22Rv1 (cell line): ENCODE measurements at regions not wholly inside any gene's neighbourhood (a gene's known extent, or its start where the extent isn't known, plus 50 kb on each side); places are given as distances from the start of the nearest gene placed in this dataset.

ENCODE experiments used
- H3K27ac ChIP-seq: fragments of 450-650 bp; 2 replicates; pipeline ENCODE4 v1.5.1; 2017
- ZFX ChIP-seq: fragments of 450-650 bp; IDR thresholded peaks from 2 replicates; pipeline ENCODE4 v1.6.1; 2017; ENCODE audit warnings: antibody characterized with exemption, borderline replicate concordance
- TF ChIP-seq, protein P1 (sequence below): fragments of 450-650 bp; IDR thresholded peaks from 2 replicates; pipeline ENCODE4 v1.5.1; 2017; ENCODE audit warnings: mild to moderate bottlenecking

DNA sequence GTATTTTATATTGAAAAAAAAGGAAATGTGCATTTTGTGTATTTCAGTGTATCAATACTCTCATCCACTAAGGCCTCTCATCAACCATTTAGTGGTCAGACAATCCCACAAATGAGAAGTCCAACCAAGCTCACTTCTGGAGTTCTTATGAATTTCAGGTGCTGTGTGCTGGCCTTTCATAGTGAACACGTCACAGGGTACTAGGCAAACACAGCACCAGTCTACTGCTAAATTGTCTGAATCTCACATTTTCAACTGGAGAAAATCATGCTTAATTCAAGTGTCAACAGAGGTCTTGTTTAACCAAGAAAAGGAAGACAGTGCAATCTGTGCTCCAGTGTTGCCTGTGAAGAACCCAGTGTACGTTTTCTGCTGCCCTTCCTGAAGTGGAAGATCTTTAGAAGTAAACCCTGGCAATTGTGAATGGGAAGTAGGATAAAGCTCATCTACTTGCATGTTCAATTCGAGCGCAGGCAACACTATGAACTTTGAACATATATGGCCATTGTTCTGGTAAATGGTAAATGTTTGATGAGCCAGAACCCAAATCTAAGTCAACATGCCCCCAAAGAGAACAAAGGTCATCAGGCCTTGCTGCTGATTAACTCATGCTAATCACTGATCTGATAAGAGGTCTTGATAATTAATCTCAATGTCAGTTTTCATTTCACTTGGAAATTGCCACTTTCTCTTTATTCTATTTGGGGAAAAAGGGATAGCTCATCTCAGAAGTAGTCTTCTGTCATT is 439.2 kb upstream of the SOX9 start:
- no peak overlapping the region for H3K27ac ChIP-seq
- TF ChIP-seq, protein P1, sequence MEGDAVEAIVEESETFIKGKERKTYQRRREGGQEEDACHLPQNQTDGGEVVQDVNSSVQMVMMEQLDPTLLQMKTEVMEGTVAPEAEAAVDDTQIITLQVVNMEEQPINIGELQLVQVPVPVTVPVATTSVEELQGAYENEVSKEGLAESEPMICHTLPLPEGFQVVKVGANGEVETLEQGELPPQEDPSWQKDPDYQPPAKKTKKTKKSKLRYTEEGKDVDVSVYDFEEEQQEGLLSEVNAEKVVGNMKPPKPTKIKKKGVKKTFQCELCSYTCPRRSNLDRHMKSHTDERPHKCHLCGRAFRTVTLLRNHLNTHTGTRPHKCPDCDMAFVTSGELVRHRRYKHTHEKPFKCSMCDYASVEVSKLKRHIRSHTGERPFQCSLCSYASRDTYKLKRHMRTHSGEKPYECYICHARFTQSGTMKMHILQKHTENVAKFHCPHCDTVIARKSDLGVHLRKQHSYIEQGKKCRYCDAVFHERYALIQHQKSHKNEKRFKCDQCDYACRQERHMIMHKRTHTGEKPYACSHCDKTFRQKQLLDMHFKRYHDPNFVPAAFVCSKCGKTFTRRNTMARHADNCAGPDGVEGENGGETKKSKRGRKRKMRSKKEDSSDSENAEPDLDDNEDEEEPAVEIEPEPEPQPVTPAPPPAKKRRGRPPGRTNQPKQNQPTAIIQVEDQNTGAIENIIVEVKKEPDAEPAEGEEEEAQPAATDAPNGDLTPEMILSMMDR, result no peak
- no peak for TF ChIP-seq ZFX

DNA sequence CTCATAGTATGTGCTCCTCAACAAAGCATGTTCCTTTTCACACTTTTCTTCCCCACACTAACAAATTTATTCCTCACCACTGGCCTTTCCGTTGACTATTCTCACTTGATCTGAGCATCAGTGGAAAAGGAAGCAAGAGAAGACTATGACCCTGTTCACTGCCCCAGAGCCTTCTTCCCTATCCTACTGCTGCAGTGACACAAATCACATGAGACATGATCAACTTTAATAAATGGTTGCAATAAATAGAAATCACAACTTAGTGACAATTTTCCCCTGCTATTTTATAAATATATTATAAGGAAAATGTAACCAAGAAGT is 438.7 kb upstream of the SOX9 start:
- H3K27ac ChIP-seq, result no peak overlapping the region
- no peak for TF ChIP-seq ZFX

DNA sequence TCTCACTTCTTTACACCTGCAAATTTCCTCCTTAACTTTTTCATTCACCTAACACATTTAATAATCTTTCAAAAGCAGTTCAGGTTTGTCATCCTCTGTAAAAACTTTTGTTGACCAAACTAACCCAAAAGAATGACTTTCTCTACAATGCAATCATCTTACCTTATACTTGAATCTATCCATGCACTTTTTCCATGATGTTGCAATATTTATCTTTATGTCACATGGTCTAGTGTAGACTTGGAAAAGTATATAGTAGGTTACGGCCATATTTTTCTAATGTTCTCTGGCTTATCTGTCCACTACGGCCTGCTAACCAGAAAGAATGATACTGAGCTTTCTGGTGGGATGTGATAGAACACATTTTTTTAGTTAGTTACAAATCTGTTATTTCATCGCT is 431.0 kb upstream of the SOX9 start:
- TF ChIP-seq, protein P1, result no peak
- no peak for TF ChIP-seq ZFX
- H3K27ac ChIP-seq, result no peak overlapping the region

DNA sequence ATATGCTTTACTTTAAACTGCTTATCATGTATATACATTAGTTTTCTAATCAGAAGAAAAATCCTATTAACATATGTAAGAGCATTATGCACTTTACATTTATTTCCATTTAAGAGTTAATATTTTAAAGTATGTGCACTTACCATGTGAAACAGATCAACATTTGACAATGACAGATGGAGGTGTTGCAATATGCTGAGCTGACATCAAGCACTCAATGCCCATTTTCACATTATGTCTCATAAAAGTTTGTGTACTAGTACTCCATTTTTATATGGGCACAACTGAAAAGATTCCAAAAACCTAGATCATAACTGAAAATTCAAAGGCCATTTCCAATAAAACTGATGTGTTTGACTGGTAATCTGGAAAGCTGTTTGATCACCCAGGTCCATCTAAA is 420.9 kb upstream of the SOX9 start:
- no peak overlapping the region for H3K27ac ChIP-seq
- TF ChIP-seq ZFX, result no peak
- TF ChIP-seq, protein P1, result no peak

DNA sequence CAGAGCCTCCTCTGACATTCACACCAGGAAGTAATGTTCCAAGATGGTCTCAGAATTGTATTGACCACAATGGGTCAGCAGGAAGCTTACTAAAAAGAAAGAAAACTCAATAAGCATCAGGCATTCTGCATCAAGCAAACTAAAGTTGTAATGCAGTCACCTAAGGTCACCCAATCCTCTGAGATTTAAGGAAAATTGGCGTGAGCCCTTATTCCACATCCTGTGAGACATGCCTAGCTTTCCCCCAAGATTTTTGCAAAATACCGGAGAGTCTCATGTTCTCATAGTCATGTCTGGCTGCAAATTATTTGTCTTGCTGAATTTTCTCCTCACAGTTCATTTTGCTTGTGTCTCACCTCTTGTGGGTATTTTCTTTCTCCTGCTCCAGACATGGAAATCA is 417.1 kb upstream of the SOX9 start:
- TF ChIP-seq, protein P1, result no peak
- H3K27ac ChIP-seq, result no peak overlapping the region

DNA sequence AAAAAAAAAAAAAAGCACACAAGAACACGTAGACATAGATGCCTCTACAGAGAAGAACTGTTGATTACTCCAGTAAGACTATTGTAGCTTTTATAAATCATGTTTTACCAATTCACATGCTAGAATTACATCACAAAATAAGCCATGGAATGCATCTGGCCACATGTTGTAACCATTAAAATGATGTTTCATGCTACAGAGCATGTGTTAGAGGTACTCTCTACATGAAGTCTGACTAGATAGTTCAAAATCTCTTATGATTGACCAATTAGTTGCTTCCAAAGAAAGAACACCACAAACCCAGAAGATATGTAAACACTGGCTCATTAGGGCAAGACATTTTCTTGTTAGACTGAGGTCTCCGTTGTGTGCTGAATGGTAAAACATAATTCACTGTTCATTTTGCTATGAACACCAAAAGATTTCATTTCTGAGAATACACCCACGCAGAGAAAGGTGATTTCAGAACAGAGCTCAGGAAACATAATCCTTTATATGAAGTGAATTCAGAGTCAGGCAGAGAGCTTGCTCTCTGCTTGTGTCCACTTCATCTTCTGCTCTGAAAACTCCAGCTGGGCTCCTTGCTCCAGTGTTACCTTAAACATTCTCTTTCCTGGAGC is 411.4 kb upstream of the SOX9 start:
- H3K27ac ChIP-seq, result no peak overlapping the region
- TF ChIP-seq ZFX, result no peak
- TF ChIP-seq, protein P1, result no peak

DNA sequence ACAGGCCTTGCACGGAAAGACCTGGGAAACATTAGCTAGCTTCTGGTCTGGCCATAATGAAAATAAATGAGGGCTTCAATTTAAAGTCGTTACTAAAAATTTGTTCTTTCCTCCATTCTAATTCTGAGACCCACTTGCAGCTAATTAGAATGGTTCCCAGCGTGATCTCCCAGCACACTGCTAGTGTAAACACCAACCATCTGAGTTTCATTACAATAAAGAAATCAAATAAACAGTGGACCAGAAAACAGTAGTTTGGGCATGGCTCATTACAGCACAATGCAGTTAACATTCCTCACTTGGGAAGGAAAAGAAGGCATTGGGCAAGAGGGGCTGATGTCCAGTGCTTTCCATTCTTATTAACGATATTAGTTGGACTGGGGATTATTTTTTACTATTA is 410.9 kb upstream of the SOX9 start:
- TF ChIP-seq, protein P1, result no peak
- no peak for TF ChIP-seq ZFX
- H3K27ac ChIP-seq, result no peak overlapping the region
